HCT116 (cell line): ENCODE measurements at regions not wholly inside any gene's neighbourhood (a gene's known extent, or its start where the extent isn't known, plus 50 kb on each side); places are given as distances from the start of the nearest gene placed in this dataset.

Experiments used
- ATAC-seq: fragments of 200-7000 bp; cut with Tn5 transposase; 2 replicates; pipeline ENCODE4 v1.9.1; 2020; ENCODE audit warnings: mild to moderate bottlenecking, moderate library complexity
- BruUV-seq: library from RNA; stranded (reverse); fragments of 400-500 nt; replicated peaks from 2 replicates; lab custom pipeline; 2021; lab: Mats Ljungman, UMichigan
- CTCF ChIA-PET: fragments of 300-600 bp; sonication (Branson Sonifier 250); formaldehyde crosslinking; loops from one replicate; lab custom pipeline; 2021; ENCODE audit warnings: antibody characterized with exemption; lab: Charles Lee
- POLR2A ChIA-PET: fragments of 300-600, 350-600 bp; sonication (Branson Sonifier 250); formaldehyde crosslinking; loops from one replicate; lab custom pipeline; 2021; ENCODE audit warnings: antibody characterized with exemption; lab: Charles Lee
- RAD21 ChIA-PET, 2 experiments: fragments of 300-600 bp; sonication (Branson Sonifier 250); formaldehyde crosslinking; loops; one replicate each; lab custom pipeline; 2023; ENCODE audit warnings: low total read pairs in 2 of 2; ENCODE audit not compliant: uncharacterized antibody in 2 of 2, unreplicated experiment in 2 of 2, low non-redundant PET in 1 of 2; lab: Charles Lee
- DNase-seq: peaks from one replicate; pipeline ENCODE4 v3.0.0-alpha.2; 2010; ENCODE audit warnings: low read depth, low spot score
- H2AFZ ChIP-seq: fragments of 200-600 bp; shearing (Covaris generic), sonication (generic); 2 replicates; pipeline ENCODE4 v1.6.1; 2017; ENCODE audit warnings: low read depth, mixed run types, mixed read lengths, antibody characterized with exemption, low read length; ENCODE audit not compliant: poor library complexity, severe bottlenecking
- H3K27ac ChIP-seq: 2 replicates; pipeline ENCODE4 v1.5.1; 2012; ENCODE audit warnings: low read depth, low read length
- H3K27me3 ChIP-seq: fragments of 200-600 bp; sonication (generic); 2 replicates; pipeline ENCODE4 v1.6.1; 2016; ENCODE audit warnings: mixed run types, low read length, mixed read lengths; ENCODE audit not compliant: insufficient read depth
- H3K36me3 ChIP-seq, 2 experiments: fragments of 200-500 bp in 1 of 2; fragments of 200-600 bp in 1 of 2; sonication (Bioruptor generic) in 1 of 2; sonication (generic) in 1 of 2; 2 replicates each; pipeline versions ENCODE4 v1.5.1 to v1.6.1; 2014 to 2016; ENCODE audit warnings: low read length in 2 of 2, inconsistent platforms in 1 of 2, mixed read lengths in 1 of 2, mixed run types in 1 of 2; ENCODE audit not compliant: insufficient read depth in 2 of 2, control insufficient read depth in 1 of 2
- H3K4me1 ChIP-seq, 2 experiments: fragments of 200-600 bp in 1 of 2; sonication (generic) in 1 of 2; 2 replicates each; pipeline versions ENCODE4 v1.5.1 to v1.6.1; 2012 to 2017; ENCODE audit warnings: low read length in 2 of 2, inconsistent platforms in 1 of 2, mild to moderate bottlenecking in 1 of 2, mixed read lengths in 1 of 2, mixed run types in 1 of 2, moderate library complexity in 1 of 2; ENCODE audit not compliant: insufficient read depth in 2 of 2, control insufficient read depth in 1 of 2
- H3K4me2 ChIP-seq: fragments of 200-600 bp; sonication (generic); 2 replicates; pipeline ENCODE4 v1.6.1; 2017; ENCODE audit warnings: mixed run types, low read length, mixed read lengths
- H3K4me3 ChIP-seq, 2 experiments: fragments of 200-600 bp in 1 of 2; sonication (generic) in 1 of 2; replicated peaks in 1 of 2; 2 replicates each; pipeline ENCODE4 v1.5.1; 2011 to 2016; ENCODE audit warnings: low read length in 2 of 2, control low read depth in 1 of 2, low read depth in 1 of 2, mild to moderate bottlenecking in 1 of 2, mixed read lengths in 1 of 2, mixed run types in 1 of 2
- H3K79me2 ChIP-seq: fragments of 200-600 bp; sonication (generic); 2 replicates; pipeline ENCODE4 v1.6.1; 2017; ENCODE audit warnings: mild to moderate bottlenecking, mixed run types, low read length, moderate library complexity, mixed read lengths; ENCODE audit not compliant: insufficient read depth
- H3K9ac ChIP-seq: fragments of 200-600 bp; sonication (generic); 2 replicates; pipeline ENCODE4 v1.6.1; 2016; ENCODE audit warnings: low read length, mixed read lengths
- H3K9me2 ChIP-seq: fragments of 200-600 bp; sonication (generic), shearing (Covaris generic); 2 replicates; pipeline ENCODE4 v1.6.1; 2017; ENCODE audit warnings: mixed run types, mild to moderate bottlenecking, moderate library complexity; ENCODE audit not compliant: insufficient read depth
- H3K9me3 ChIP-seq, 2 experiments: fragments of 200-500 bp in 1 of 2; fragments of 200-600 bp in 1 of 2; sonication (Bioruptor generic) in 1 of 2; sonication (generic) in 1 of 2; 2 replicates each; pipeline ENCODE4 v1.6.1; 2014 to 2017; ENCODE audit warnings: low read length in 2 of 2, mixed read lengths in 2 of 2, inconsistent platforms in 1 of 2, low read depth in 1 of 2, mild to moderate bottlenecking in 1 of 2, mixed run types in 1 of 2, moderate library complexity in 1 of 2; ENCODE audit not compliant: control insufficient read depth in 1 of 2, insufficient read depth in 1 of 2
- H4K20me1 ChIP-seq: fragments of 200-600 bp; sonication (generic), shearing (Covaris generic); 2 replicates; pipeline ENCODE4 v1.6.1; 2017; ENCODE audit warnings: mixed run types, mild to moderate bottlenecking, moderate library complexity; ENCODE audit not compliant: insufficient read depth
- EGR1 ChIP-seq: IDR thresholded peaks from 2 replicates; pipeline ENCODE4 v1.6.1; 2012; ENCODE audit warnings: low read depth
- POLR2AphosphoS5 ChIP-seq: IDR thresholded peaks from 2 replicates; pipeline ENCODE4 v1.6.1; 2011; ENCODE audit warnings: mild to moderate bottlenecking, low read depth, low read length, moderate library complexity
- YY1 ChIP-seq: IDR thresholded peaks from 2 replicates; pipeline ENCODE4 v1.6.1; 2011; ENCODE audit warnings: low read length, low read depth, moderate library complexity, mild to moderate bottlenecking; ENCODE audit not compliant: insufficient replicate concordance; ENCODE audit errors: extremely low read depth
- ZNF274 ChIP-seq: fragments of 200-500 bp; sonication (Bioruptor generic); IDR thresholded peaks from 2 replicates; pipeline ENCODE4 v1.6.1; 2014; ENCODE audit warnings: mild to moderate bottlenecking, low read depth, low read length, inconsistent platforms
- intact Hi-C: fragments of 100-400 bp; cut with micrococcal nuclease; formaldehyde crosslinking; loops from 2 replicates; pipeline ENCODE4 v1.10.0; 2022
- TF ChIP-seq, protein P1 (sequence below): IDR thresholded peaks from 2 replicates; pipeline ENCODE4 v1.6.1; 2012
- TF ChIP-seq, protein P2 (sequence below): IDR thresholded peaks from 2 replicates; pipeline ENCODE4 v1.6.1; 2011; ENCODE audit warnings: mild to moderate bottlenecking, low read length, moderate library complexity; ENCODE audit not compliant: insufficient replicate concordance; ENCODE audit errors: extremely low read depth

DNA sequence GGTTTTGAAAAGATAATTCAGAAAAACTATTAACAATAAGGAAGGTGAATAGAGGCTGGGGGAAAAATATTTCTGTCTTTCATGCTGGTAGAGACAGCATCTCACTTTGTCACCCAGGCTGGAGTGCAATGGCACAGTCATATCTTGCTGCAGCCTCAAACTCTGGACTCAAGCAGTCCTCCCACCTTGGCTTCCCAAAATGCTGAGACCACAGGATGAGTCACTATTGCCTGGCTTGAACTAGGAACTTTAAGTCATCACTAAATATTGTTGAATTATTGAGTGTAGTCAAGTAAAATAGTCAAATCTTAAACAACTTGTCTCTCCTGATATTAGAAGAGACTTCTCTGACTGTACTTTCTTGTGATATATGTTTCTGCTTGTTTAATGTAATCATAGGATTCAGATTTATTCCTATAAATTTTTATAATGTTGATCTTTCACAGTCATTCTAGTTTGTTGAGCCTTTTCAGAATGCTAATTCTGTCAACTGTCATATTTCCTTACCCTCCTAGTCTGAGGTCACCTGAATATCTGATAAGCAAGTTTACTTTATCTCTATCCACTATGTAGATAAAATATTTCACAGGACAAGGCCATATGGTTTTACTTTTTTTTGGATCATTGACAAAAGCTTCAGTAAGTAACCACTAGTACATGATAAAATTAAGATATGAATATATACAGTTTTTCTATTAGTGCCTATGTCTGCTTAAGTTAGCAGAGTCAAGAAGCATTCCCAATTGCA is 1696.5 kb downstream of the MAT2B start:
- Histone ChIP-seq H3K27ac (no peak overlapping the region), H3K4me1 (no peaks in the 10 kb centered on the region), H3K9me2 (no peaks in the 10 kb centered on the region), H3K4me3 (no peak overlapping the region), H2AFZ (no peak overlapping the region), H3K4me2 (no peak overlapping the region), H3K9ac (no peak overlapping the region), H3K27me3 (no peaks in the 10 kb centered on the region), H3K79me2 (no peaks in the 10 kb centered on the region), H4K20me1 (no peaks in the 10 kb centered on the region), H3K36me3 (no peaks in the 10 kb centered on the region), H3K9me3 (peaks cover 6 to 24% of the 10 kb centered on the region in 2 experiments; a peak in 3 of 4 replicates)
- intact Hi-C loops = no loop called here
- CTCF ChIA-PET = no interaction called here
- RAD21 ChIA-PET = no interaction called here
- TF ChIP-seq POLR2AphosphoS5 = no peak
- TF ChIP-seq EGR1 = no peak
- no peak for TF ChIP-seq YY1
- TF ChIP-seq ZNF274 = no peak
- TF ChIP-seq, protein P1, sequence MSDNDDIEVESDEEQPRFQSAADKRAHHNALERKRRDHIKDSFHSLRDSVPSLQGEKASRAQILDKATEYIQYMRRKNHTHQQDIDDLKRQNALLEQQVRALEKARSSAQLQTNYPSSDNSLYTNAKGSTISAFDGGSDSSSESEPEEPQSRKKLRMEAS = no peak
- TF ChIP-seq, protein P2, sequence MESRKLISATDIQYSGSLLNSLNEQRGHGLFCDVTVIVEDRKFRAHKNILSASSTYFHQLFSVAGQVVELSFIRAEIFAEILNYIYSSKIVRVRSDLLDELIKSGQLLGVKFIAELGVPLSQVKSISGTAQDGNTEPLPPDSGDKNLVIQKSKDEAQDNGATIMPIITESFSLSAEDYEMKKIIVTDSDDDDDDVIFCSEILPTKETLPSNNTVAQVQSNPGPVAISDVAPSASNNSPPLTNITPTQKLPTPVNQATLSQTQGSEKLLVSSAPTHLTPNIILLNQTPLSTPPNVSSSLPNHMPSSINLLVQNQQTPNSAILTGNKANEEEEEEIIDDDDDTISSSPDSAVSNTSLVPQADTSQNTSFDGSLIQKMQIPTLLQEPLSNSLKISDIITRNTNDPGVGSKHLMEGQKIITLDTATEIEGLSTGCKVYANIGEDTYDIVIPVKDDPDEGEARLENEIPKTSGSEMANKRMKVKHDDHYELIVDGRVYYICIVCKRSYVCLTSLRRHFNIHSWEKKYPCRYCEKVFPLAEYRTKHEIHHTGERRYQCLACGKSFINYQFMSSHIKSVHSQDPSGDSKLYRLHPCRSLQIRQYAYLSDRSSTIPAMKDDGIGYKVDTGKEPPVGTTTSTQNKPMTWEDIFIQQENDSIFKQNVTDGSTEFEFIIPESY = no peak
- no peak for ATAC-seq
- no peak for DNase-seq
- no TSS peak for BruUV-seq
- POLR2A ChIA-PET = no interaction called here
